ENCODE measurements at regions not wholly inside any gene's neighbourhood (a gene's known extent, or its start where the extent isn't known, plus 50 kb on each side); places are given as distances from the start of the nearest gene placed in this dataset.

GRCh38 chr6:123687864-123688263 is 51.1 kb upstream of the TRDN start:
- no peak overlapping the region for H2BK120ac ChIP-seq (ENCODE audit: low read depth, low read length)
- POLR2A ChIA-PET (ENCODE audit: unreplicated experiment) = no interaction called here
- CTCF ChIA-PET = no interaction called here
- no peak overlapping the region for H2BK15ac ChIP-seq (ENCODE audit: low read depth, low read length)
- BruUV-seq (replicated peaks) = no TSS peak
- H3K27me3 ChIP-seq (ENCODE audit: control insufficient read depth, insufficient read depth, low read length) = no peaks in the 10 kb centered on the region
- H2AK9ac ChIP-seq (replicated peaks; ENCODE audit: low read depth, low read length, poor library complexity) = no peak overlapping the region
- no peak overlapping the region for H3K23ac ChIP-seq (ENCODE audit: low read depth, low read length)
- no peaks in the 10 kb centered on the region for H3K9me1 ChIP-seq (ENCODE audit: insufficient read depth, low read length)
- no peak overlapping the region for H4K91ac ChIP-seq (ENCODE audit: insufficient read depth, low read depth, low read length)
- no peak overlapping the region for H3K56ac ChIP-seq (ENCODE audit: extremely low read depth, insufficient read depth, low read length)
- DNase-seq = no peak
- no peak overlapping the region for H3K9ac ChIP-seq (ENCODE audit: low read depth, low read length)
- H3K4ac ChIP-seq (ENCODE audit: low read depth, low read length) = no peak overlapping the region
- H3K27ac ChIP-seq (ENCODE audit: insufficient read depth, low read length) = no peak overlapping the region
- H3K79me1 ChIP-seq (ENCODE audit: low read depth in 1 of 2, low read length in 2 of 2) = no peaks in the 10 kb centered on the region
- H3K9me3 ChIP-seq (ENCODE audit: control insufficient read depth, insufficient read depth, low read length) = no peaks in the 10 kb centered on the region
- no peak overlapping the region for H2AK5ac ChIP-seq (ENCODE audit: low read depth, low read length)
- H3K14ac ChIP-seq (replicated peaks; ENCODE audit: low read depth, low read length) = no peak overlapping the region
- H3K4me3 ChIP-seq (ENCODE audit: insufficient read depth, low read depth, low read length) = no peak overlapping the region
- H2BK5ac ChIP-seq (ENCODE audit: low read depth, low read length, poor library complexity, severe bottlenecking) = no peak overlapping the region
- no peak overlapping the region for H3K4me2 ChIP-seq (ENCODE audit: low read depth, low read length)
- H4K8ac ChIP-seq (ENCODE audit: low read depth in 2 of 2, low read length in 2 of 2) = no peak overlapping the region
- no peaks in the 10 kb centered on the region for H3K4me1 ChIP-seq (ENCODE audit: control insufficient read depth, insufficient read depth, low read length)
- in situ Hi-C loops (cut with MboI; ENCODE audit: low sequenced_read_pairs) = no loop called here
- dilution Hi-C loops (cut with HindIII; ENCODE audit: low sequenced_read_pairs, unreplicated experiment) = no loop called here
- ATAC-seq (ENCODE audit: low read depth) = no peak
- intact Hi-C loops (cut with micrococcal nuclease) = no loop called here
- no CpG with 5 or more reads among the region's 1 CpG for WGBS, 2 experiments (ENCODE audit: extremely low coverage in 2 of 2, insufficient read length in 1 of 2)
- no peak overlapping the region for H2BK20ac ChIP-seq (ENCODE audit: low read depth, low read length)
- no peak overlapping the region for H2AFZ ChIP-seq (replicated peaks; ENCODE audit: low read length, poor library complexity)
- no peak overlapping the region for H4K5ac ChIP-seq (ENCODE audit: low read depth, low read length)
- no peak overlapping the region for H3K18ac ChIP-seq (ENCODE audit: low read depth, low read length)
- H4K20me1 ChIP-seq (ENCODE audit: insufficient read depth, low read length) = no peaks in the 10 kb centered on the region
- no peak for TF ChIP-seq NFE2L2 (IDR thresholded peaks at IDR 0.05; ENCODE audit: low read depth, low read length)
- TF ChIP-seq RAD21 (IDR thresholded peaks at IDR 0.05; ENCODE audit: low read length) = no peak
- TF ChIP-seq CEBPB (IDR thresholded peaks at IDR 0.05; ENCODE audit: low read depth, low read length) = no peak
- no peak for TF ChIP-seq MAFK (IDR thresholded peaks at IDR 0.05; ENCODE audit: low read depth, low read length)
- no peak for TF ChIP-seq MXI1 (IDR thresholded peaks at IDR 0.05; ENCODE audit: borderline replicate concordance, low read depth, low read length)
- no peak for TF ChIP-seq USF2 (IDR thresholded peaks at IDR 0.05; ENCODE audit: low read depth, low read length)
- TF ChIP-seq BHLHE40 (IDR thresholded peaks at IDR 0.05; ENCODE audit: low read depth, low read length) = no peak
- no peak for TF ChIP-seq FOS (IDR thresholded peaks at IDR 0.05; ENCODE audit: low read depth, low read length)
- no peak for TF ChIP-seq CHD1 (IDR thresholded peaks at IDR 0.05; ENCODE audit: low read depth, low read length)
- no peak for TF ChIP-seq RFX5 (IDR thresholded peaks at IDR 0.05; ENCODE audit: low read depth, low read length)
- no peak for TF ChIP-seq RCOR1 (IDR thresholded peaks at IDR 0.05; ENCODE audit: insufficient replicate concordance, low read length)
- no peak for TF ChIP-seq SMC3 (IDR thresholded peaks at IDR 0.05; ENCODE audit: low read depth, low read length)
- TF ChIP-seq ELK1 (IDR thresholded peaks at IDR 0.05; ENCODE audit: borderline replicate concordance, low read depth, low read length) = no peak
- no peaks in the 10 kb centered on the region for H3K36me3 ChIP-seq (ENCODE audit: control insufficient read depth, insufficient read depth, low read length)

Data from IMR-90 (cell line).